BJ (cell line): ENCODE measurements at regions not wholly inside any gene's neighbourhood (a gene's known extent, or its start where the extent isn't known, plus 50 kb on each side); places are given as distances from the start of the nearest gene placed in this dataset.
"Not testable (repeated sequence)": the region's sequence is repeated elsewhere in the genome, so short reads cannot be mapped to it uniquely, and the experiment has no call there.

Source experiments
- CTCF ChIA-PET: fragments of 350-600 bp; formaldehyde crosslinking; extraction: SDS; loops from one replicate; lab custom pipeline; 2021; ENCODE audit warnings: antibody characterized with exemption, inconsistent platforms; lab: Yijun Ruan, JAX
- POLR2A ChIA-PET: fragments of 300-600 bp; sonication (Branson Sonifier 250); formaldehyde crosslinking; extraction: SDS; loops from one replicate; lab custom pipeline; 2021; ENCODE audit warnings: antibody characterized with exemption; lab: Charles Lee
- DNase-seq: peaks from one replicate; pipeline ENCODE4 v3.0.0-alpha.2; 2011; ENCODE audit warnings: low read depth
- H3K27me3 ChIP-seq: 2 replicates; pipeline ENCODE4 v1.6.0; 2011; ENCODE audit warnings: low read length; ENCODE audit not compliant: control insufficient read depth, insufficient read depth
- H3K36me3 ChIP-seq: 2 replicates; pipeline ENCODE4 v1.5.1; 2011; ENCODE audit warnings: low read length; ENCODE audit not compliant: control insufficient read depth, insufficient read depth
- H3K4me3 ChIP-seq: 2 replicates; pipeline ENCODE4 v1.5.1; 2011; ENCODE audit warnings: low read depth, mild to moderate bottlenecking, control low read depth, low read length
- CTCF ChIP-seq: IDR thresholded peaks from 2 replicates; pipeline ENCODE4 v1.5.1; 2011; ENCODE audit warnings: low read depth, mild to moderate bottlenecking, control low read depth, inconsistent platforms, low read length, moderate library complexity; ENCODE audit not compliant: insufficient read depth

DNA sequence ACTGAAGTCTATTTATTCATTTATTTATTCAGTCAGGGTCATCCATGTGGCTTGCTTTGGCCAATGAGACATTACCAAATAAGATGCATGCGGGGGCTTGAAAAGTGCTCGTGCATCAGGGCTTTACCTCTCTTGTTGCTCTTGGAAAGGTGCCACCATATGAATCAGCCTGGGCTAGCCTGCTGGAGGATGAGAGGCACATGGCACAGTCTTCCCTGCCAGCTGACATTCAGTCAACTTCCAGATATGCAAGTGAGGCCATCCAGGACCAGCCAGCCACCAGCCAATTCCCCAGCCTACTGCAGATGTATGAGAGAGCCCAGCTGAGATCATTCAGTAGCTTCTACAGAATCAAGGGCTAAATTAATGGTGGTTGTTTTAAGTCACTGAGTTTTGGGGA lies 105.2 kb upstream of the RPH3A start:
- H3K36me3 ChIP-seq = no peaks in the 10 kb centered on the region
- no peak overlapping the region for H3K4me3 ChIP-seq
- H3K27me3 ChIP-seq = no peaks in the 10 kb centered on the region
- no peak for DNase-seq
- ChIA-PET CTCF (no interaction called here), POLR2A (no interaction called here)
- no peak for TF ChIP-seq CTCF

DNA sequence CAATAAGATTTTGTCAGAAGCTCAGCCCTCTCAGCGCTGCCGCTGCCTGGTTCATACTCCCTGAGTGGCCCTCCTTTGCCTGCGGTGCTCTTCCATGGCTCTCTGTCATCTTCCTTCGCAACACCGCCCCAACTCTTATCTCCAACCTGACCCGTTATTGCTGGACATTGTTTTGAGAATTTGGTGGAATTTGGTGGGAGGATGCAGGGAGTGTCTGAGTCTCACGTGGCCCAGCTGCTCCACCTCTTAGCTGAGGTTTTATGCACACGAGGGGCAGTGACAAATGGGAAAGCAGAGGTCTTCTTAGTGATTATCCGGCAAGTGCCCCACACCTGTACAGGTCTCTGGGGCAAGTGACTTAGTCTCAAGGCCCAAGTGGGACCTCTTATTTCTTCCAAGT lies 97.5 kb upstream of the RPH3A start:
- Histone ChIP-seq H3K36me3 (no peaks in the 10 kb centered on the region), H3K4me3 (no peak overlapping the region), H3K27me3 (no peaks in the 10 kb centered on the region)
- DNase-seq = no peak
- ChIA-PET POLR2A (no interaction called here), CTCF (no interaction called here)
- TF ChIP-seq CTCF = no peak

DNA sequence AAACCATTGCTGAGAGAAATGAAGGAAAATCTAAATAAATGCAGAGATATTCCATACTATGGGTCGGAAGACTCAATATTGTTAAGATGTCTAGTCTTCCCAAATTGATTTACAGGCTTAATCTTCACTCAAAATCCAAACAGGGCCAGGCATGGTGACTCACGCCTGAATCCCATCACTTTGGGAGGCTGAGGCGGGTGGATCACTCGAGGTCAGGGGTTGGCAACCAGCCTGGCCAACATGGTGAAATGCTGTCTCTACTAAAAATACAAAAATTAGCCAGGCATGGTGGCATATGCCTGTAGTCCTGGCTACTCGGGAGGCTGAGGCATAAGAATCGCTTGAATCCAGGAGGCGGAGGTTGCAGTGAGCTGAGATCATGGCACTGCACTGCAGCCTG lies 94.1 kb upstream of the RPH3A start:
- CTCF ChIA-PET = not testable (repeated sequence)

GRCh38 chr12:112705037-112705632 lies 86.4 kb upstream of the RPH3A start:
- POLR2A ChIA-PET = no interaction called here
- DNase-seq = no peak
- TF ChIP-seq CTCF = no peak
- CTCF ChIA-PET = no interaction called here
- no peak overlapping the region for H3K4me3 ChIP-seq
- no peaks in the 10 kb centered on the region for H3K36me3 ChIP-seq
- no peaks in the 10 kb centered on the region for H3K27me3 ChIP-seq

More for the DNA sequence above, 94.1 kb upstream of the RPH3A start:
- H3K36me3 ChIP-seq, DNase-seq, H3K4me3 ChIP-seq, H3K27me3 ChIP-seq, POLR2A ChIA-PET: not testable (repeated sequence)

DNA sequence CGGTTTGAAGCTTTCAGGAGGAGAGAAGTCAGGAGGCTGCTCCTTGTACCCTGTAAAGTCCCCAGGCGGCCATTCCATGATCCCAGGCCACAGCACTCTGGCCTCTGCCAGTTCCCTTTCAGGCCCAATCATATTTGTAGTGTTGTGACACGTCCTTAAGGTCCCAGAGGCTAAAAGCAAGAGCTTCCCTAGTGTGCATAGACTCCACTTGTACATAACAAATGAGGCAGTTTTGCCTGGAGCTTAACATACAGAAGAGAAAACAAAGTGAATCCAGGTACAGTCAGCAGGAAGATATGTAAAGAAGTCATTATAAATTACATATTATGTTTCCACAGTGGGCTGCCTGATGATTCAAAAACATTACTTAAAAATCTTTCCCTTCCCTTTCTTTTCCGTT lies 81.1 kb upstream of the RPH3A start:
- Histone ChIP-seq H3K4me3 (no peak overlapping the region), H3K36me3 (no peaks in the 10 kb centered on the region), H3K27me3 (no peaks in the 10 kb centered on the region)
- CTCF ChIA-PET = no interaction called here
- POLR2A ChIA-PET = no interaction called here
- no peak for TF ChIP-seq CTCF
- DNase-seq = no peak

DNA sequence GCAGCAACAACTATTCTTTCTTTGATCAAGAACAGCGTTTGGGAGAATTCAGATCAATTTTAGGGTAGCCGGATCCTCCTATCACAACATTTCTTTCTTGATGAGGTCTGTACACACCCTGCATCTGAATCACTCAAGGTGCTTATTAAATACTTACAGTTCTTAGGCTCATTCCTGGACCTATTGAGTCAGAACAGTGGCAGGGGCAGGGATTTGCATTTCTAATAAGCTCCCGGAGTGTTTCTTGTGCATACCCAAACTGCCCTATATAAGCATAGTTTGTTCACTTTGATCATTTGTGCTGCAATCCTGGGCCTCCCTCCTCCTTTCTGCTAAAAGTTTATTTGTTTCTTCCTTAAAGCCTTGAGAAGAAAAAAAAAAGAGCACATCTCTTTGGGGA lies 80.5 kb upstream of the RPH3A start:
- POLR2A ChIA-PET = no interaction called here
- H3K27me3 ChIP-seq = no peaks in the 10 kb centered on the region
- CTCF ChIA-PET = no interaction called here
- DNase-seq = no peak
- no peak overlapping the region for H3K4me3 ChIP-seq
- no peaks in the 10 kb centered on the region for H3K36me3 ChIP-seq
- no peak for TF ChIP-seq CTCF
